MM.1S (cell line): ENCODE measurements at regions not wholly inside any gene's neighbourhood (a gene's known extent, or its start where the extent isn't known, plus 50 kb on each side); places are given as distances from the start of the nearest gene placed in this dataset.

Experiments
- CTCF ChIP-seq: fragments of 300-600 bp; sonication (generic); IDR thresholded peaks from 2 replicates; pipeline ENCODE4 v1.5.1; 2016; ENCODE audit warnings: antibody characterized with exemption, low read length, mixed read lengths
- EZH2 ChIP-seq: fragments of 300-600 bp; sonication (generic); optimal IDR thresholded peaks from 2 replicates; pipeline ENCODE3; 2017; ENCODE audit warnings: low read depth, mild to moderate bottlenecking, antibody characterized with exemption, low read length, mixed read lengths

- no peak for TF ChIP-seq CTCF
- no peak for TF ChIP-seq EZH2
Observed at GRCh38 chr4:123104310-123105025, 182.1 kb upstream of the NUDT6 start.
